Gastrocnemius medialis (tissue), 4 donors: ENCODE measurements at regions not wholly inside any gene's neighbourhood (a gene's known extent, or its start where the extent isn't known, plus 50 kb on each side); places are given as distances from the start of the nearest gene placed in this dataset.

Experiments used
- POLR2A ChIP-seq, 2 donors: fragments of 450-650 bp; IDR thresholded peaks; one replicate each; pipeline ENCODE4 v1.6.1; 2017; ENCODE audit warnings: antibody characterized with exemption in 2 of 2, mild to moderate bottlenecking in 2 of 2, moderate library complexity in 2 of 2
- TF ChIP-seq, protein P1 (sequence below), 5 experiments: fragments of 450-650 bp in 3 of 5; fragments of 200-600 bp in 2 of 5; sonication (generic) in 2 of 5; IDR thresholded peaks in 4 of 5; conservative IDR thresholded peaks in 1 of 5; 1 replicate in 4 of 5; 2 replicates in 1 of 5; pipeline ENCODE4 v1.5.1; 2016 to 2019; ENCODE audit warnings: antibody characterized with exemption in 5 of 5, mild to moderate bottlenecking in 3 of 5, moderate library complexity in 3 of 5

DNA sequence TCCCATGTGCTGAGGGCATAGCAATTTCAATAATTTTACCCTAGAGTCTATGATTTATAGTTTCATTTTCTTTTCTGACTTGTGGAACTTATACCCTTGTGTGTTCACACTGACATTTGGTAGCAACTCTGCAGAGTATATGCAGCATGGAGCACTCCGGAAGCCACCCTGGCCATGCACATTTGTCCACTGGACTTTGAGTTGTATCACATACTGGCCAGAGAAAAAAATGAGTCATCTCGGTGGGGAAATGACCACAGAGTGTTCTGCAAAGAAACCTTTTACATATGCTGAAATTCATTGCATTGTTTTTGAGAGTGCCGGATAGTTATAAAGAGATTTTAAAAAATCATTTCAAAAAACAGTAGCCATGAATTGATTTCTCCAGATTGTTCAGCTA, 164.8 kb upstream of the COBL start:
- TF ChIP-seq, protein P1, sequence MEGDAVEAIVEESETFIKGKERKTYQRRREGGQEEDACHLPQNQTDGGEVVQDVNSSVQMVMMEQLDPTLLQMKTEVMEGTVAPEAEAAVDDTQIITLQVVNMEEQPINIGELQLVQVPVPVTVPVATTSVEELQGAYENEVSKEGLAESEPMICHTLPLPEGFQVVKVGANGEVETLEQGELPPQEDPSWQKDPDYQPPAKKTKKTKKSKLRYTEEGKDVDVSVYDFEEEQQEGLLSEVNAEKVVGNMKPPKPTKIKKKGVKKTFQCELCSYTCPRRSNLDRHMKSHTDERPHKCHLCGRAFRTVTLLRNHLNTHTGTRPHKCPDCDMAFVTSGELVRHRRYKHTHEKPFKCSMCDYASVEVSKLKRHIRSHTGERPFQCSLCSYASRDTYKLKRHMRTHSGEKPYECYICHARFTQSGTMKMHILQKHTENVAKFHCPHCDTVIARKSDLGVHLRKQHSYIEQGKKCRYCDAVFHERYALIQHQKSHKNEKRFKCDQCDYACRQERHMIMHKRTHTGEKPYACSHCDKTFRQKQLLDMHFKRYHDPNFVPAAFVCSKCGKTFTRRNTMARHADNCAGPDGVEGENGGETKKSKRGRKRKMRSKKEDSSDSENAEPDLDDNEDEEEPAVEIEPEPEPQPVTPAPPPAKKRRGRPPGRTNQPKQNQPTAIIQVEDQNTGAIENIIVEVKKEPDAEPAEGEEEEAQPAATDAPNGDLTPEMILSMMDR (IDR thresholded peaks at IDR 0.05 in 4 of 5, conservative IDR thresholded peaks at IDR 0.05 in 1 of 5) = no peak
- TF ChIP-seq POLR2A (IDR thresholded peaks at IDR 0.05) = no peak
